Spleen (tissue), 7 donors: ENCODE measurements at regions not wholly inside any gene's neighbourhood (a gene's known extent, or its start where the extent isn't known, plus 50 kb on each side); places are given as distances from the start of the nearest gene placed in this dataset.

ENCODE experiments used
- CTCF ChIP-seq, 11 experiments: fragments of 200-600 bp in 7 of 11; fragments of 450-650 bp in 4 of 11; sonication (generic) in 4 of 11; IDR thresholded peaks in 8 of 11; conservative IDR thresholded peaks in 3 of 11; 1 replicate in 7 of 11; 2 replicates in 4 of 11; pipeline versions ENCODE4 v1.4.0 to v1.8.0; 2016 to 2021; ENCODE audit warnings: antibody characterized with exemption in 11 of 11, inconsistent platforms in 4 of 11, mild to moderate bottlenecking in 1 of 11
- POLR2A ChIP-seq, 3 donors: fragments of 450-650 bp; IDR thresholded peaks; one replicate each; pipeline ENCODE4 v1.5.1; 2017; ENCODE audit warnings: antibody characterized with exemption in 3 of 3, mild to moderate bottlenecking in 1 of 3
- donor health status: DM: no; HTN: no; CAD: no; lungs with moderate emphysema.
- donor health status: DM: no; HTN: no; CAD: no.
- donor health status: DM: no; HTN: no; CAD: no.

- TF ChIP-seq CTCF (IDR thresholded peaks at IDR 0.05 in 8 of 11, conservative IDR thresholded peaks at IDR 0.05 in 3 of 11) (no peak), POLR2A (IDR thresholded peaks at IDR 0.05) (no peak)
These were observed 85.2 kb downstream of the BUD13 start for GRCh38 chr11:116687458-116688201.
